H1 (cell line): ENCODE measurements at regions not wholly inside any gene's neighbourhood (a gene's known extent, or its start where the extent isn't known, plus 50 kb on each side); places are given as distances from the start of the nearest gene placed in this dataset.

Source experiments
- CEBPB ChIP-seq: IDR thresholded peaks from 2 replicates; pipeline ENCODE4 v1.6.1; 2012; ENCODE audit warnings: low read depth, low read length
- E2F6 ChIP-seq: IDR thresholded peaks from 2 replicates; pipeline ENCODE4 v1.6.1; 2012; ENCODE audit warnings: inconsistent platforms
- EGR1 ChIP-seq: IDR thresholded peaks from 2 replicates; pipeline ENCODE4 v1.6.1; 2011; ENCODE audit warnings: low read depth, low read length, borderline replicate concordance
- KDM5A ChIP-seq: fragments of 200-600 bp; IDR thresholded peaks from 2 replicates; pipeline ENCODE4 v1.7.1; 2012; ENCODE audit warnings: mild to moderate bottlenecking, low read length, inconsistent platforms, mixed read lengths
- MAFK ChIP-seq: IDR thresholded peaks from 2 replicates; pipeline ENCODE4 v1.6.1; 2012; ENCODE audit warnings: low read depth, mild to moderate bottlenecking, improper control_type of control experiment, low read length
- RAD21 ChIP-seq, 2 experiments: IDR thresholded peaks in 1 of 2; conservative IDR thresholded peaks in 1 of 2; 2 replicates each; pipeline ENCODE4 v1.6.1; 2011; ENCODE audit warnings: low read depth in 2 of 2, low read length in 2 of 2, improper control_type of control experiment in 1 of 2, inconsistent platforms in 1 of 2, mild to moderate bottlenecking in 1 of 2, moderate library complexity in 1 of 2
- RNF2 ChIP-seq: fragments of 200-900, 300-1000 bp; sonication (generic); IDR thresholded peaks from 2 replicates; pipeline ENCODE4 v1.7.1; 2016; ENCODE audit warnings: borderline replicate concordance, low read depth, mild to moderate bottlenecking, antibody characterized with exemption, low read length; ENCODE audit not compliant: poor library complexity, severe bottlenecking; ENCODE audit errors: missing control alignments
- RXRA ChIP-seq: IDR thresholded peaks from 2 replicates; pipeline ENCODE4 v1.6.1; 2011; ENCODE audit warnings: low read depth, mild to moderate bottlenecking, low read length, moderate library complexity; ENCODE audit not compliant: insufficient read depth
- TAF7 ChIP-seq: optimal IDR thresholded peaks from 2 replicates; pipeline ENCODE3; 2011; ENCODE audit warnings: low read depth, mild to moderate bottlenecking, inconsistent platforms, low read length, moderate library complexity, borderline replicate concordance
- TF ChIP-seq, protein P1 (sequence below): fragments of 300-600 bp; sonication (generic); IDR thresholded peaks from 2 replicates; pipeline ENCODE4 v1.7.1; 2012; ENCODE audit warnings: low read length, moderate library complexity, mild to moderate bottlenecking, inconsistent platforms; ENCODE audit not compliant: insufficient replicate concordance

- TF ChIP-seq, protein P1, sequence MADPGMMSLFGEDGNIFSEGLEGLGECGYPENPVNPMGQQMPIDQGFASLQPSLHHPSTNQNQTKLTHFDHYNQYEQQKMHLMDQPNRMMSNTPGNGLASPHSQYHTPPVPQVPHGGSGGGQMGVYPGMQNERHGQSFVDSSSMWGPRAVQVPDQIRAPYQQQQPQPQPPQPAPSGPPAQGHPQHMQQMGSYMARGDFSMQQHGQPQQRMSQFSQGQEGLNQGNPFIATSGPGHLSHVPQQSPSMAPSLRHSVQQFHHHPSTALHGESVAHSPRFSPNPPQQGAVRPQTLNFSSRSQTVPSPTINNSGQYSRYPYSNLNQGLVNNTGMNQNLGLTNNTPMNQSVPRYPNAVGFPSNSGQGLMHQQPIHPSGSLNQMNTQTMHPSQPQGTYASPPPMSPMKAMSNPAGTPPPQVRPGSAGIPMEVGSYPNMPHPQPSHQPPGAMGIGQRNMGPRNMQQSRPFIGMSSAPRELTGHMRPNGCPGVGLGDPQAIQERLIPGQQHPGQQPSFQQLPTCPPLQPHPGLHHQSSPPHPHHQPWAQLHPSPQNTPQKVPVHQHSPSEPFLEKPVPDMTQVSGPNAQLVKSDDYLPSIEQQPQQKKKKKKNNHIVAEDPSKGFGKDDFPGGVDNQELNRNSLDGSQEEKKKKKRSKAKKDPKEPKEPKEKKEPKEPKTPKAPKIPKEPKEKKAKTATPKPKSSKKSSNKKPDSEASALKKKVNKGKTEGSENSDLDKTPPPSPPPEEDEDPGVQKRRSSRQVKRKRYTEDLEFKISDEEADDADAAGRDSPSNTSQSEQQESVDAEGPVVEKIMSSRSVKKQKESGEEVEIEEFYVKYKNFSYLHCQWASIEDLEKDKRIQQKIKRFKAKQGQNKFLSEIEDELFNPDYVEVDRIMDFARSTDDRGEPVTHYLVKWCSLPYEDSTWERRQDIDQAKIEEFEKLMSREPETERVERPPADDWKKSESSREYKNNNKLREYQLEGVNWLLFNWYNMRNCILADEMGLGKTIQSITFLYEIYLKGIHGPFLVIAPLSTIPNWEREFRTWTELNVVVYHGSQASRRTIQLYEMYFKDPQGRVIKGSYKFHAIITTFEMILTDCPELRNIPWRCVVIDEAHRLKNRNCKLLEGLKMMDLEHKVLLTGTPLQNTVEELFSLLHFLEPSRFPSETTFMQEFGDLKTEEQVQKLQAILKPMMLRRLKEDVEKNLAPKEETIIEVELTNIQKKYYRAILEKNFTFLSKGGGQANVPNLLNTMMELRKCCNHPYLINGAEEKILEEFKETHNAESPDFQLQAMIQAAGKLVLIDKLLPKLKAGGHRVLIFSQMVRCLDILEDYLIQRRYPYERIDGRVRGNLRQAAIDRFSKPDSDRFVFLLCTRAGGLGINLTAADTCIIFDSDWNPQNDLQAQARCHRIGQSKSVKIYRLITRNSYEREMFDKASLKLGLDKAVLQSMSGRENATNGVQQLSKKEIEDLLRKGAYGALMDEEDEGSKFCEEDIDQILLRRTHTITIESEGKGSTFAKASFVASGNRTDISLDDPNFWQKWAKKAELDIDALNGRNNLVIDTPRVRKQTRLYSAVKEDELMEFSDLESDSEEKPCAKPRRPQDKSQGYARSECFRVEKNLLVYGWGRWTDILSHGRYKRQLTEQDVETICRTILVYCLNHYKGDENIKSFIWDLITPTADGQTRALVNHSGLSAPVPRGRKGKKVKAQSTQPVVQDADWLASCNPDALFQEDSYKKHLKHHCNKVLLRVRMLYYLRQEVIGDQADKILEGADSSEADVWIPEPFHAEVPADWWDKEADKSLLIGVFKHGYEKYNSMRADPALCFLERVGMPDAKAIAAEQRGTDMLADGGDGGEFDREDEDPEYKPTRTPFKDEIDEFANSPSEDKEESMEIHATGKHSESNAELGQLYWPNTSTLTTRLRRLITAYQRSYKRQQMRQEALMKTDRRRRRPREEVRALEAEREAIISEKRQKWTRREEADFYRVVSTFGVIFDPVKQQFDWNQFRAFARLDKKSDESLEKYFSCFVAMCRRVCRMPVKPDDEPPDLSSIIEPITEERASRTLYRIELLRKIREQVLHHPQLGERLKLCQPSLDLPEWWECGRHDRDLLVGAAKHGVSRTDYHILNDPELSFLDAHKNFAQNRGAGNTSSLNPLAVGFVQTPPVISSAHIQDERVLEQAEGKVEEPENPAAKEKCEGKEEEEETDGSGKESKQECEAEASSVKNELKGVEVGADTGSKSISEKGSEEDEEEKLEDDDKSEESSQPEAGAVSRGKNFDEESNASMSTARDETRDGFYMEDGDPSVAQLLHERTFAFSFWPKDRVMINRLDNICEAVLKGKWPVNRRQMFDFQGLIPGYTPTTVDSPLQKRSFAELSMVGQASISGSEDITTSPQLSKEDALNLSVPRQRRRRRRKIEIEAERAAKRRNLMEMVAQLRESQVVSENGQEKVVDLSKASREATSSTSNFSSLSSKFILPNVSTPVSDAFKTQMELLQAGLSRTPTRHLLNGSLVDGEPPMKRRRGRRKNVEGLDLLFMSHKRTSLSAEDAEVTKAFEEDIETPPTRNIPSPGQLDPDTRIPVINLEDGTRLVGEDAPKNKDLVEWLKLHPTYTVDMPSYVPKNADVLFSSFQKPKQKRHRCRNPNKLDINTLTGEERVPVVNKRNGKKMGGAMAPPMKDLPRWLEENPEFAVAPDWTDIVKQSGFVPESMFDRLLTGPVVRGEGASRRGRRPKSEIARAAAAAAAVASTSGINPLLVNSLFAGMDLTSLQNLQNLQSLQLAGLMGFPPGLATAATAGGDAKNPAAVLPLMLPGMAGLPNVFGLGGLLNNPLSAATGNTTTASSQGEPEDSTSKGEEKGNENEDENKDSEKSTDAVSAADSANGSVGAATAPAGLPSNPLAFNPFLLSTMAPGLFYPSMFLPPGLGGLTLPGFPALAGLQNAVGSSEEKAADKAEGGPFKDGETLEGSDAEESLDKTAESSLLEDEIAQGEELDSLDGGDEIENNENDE: no peak
- TF ChIP-seq CEBPB (no peak), E2F6 (no peak), RXRA (no peak), TAF7 (no peak), EGR1 (no peak), RNF2 (no peak), MAFK (no peak), KDM5A (no peak), RAD21 (IDR thresholded peaks at IDR 0.05 in 1 of 2, conservative IDR thresholded peaks at IDR 0.05 in 1 of 2; ENCODE audit: low read depth in 2 of 2, low read length in 2 of 2) (no peak)
- TF ChIP-seq, all 59 proteins: peak for 0
Observed at GRCh38 chr3:109728861-109729494, 391.6 kb upstream of the DPPA4 start (continued).
